ENCODE measurements at regions not wholly inside any gene's neighbourhood (a gene's known extent, or its start where the extent isn't known, plus 50 kb on each side); places are given as distances from the start of the nearest gene placed in this dataset.

DNA sequence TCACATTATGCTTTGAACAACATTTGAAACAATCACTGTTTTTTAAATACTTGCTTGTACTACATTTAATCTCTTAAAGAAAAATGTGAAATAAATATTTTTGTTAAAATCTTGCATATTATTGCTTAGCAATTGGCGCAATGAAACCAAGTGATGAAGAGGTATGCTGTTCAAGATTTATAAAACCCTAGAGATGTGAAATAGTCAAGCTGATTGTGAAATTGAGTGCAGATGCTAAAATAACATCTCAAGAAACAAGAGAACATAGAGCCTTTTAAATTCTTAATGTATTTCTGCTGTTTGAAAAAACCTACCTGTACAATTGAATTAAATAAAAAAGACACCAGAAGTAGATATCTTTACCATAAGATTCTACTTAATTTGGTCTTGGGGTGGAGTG lies 179.2 kb upstream of the MCHR2 start:
- no TSS peak for BruUV-seq (replicated peaks)
- Mint-ChIP-seq H3K9me3 (ENCODE audit: unreplicated experiment) (no peaks in the 10 kb centered on the region), H3K36me3 (ENCODE audit: insufficient read depth, unreplicated experiment) (no peaks in the 10 kb centered on the region), H3K4me3 (ENCODE audit: unreplicated experiment) (no peak overlapping the region), H3K4me1 (ENCODE audit: low read depth, unreplicated experiment) (peaks cover 8% of the 10 kb centered on the region), H3K27me3 (ENCODE audit: insufficient read depth, unreplicated experiment) (no peaks in the 10 kb centered on the region), H3K27ac (ENCODE audit: unreplicated experiment) (no peak overlapping the region)
- H3K9me3 ChIP-seq = no peaks in the 10 kb centered on the region
- no peak for DNase-seq
- TF ChIP-seq, protein P1, sequence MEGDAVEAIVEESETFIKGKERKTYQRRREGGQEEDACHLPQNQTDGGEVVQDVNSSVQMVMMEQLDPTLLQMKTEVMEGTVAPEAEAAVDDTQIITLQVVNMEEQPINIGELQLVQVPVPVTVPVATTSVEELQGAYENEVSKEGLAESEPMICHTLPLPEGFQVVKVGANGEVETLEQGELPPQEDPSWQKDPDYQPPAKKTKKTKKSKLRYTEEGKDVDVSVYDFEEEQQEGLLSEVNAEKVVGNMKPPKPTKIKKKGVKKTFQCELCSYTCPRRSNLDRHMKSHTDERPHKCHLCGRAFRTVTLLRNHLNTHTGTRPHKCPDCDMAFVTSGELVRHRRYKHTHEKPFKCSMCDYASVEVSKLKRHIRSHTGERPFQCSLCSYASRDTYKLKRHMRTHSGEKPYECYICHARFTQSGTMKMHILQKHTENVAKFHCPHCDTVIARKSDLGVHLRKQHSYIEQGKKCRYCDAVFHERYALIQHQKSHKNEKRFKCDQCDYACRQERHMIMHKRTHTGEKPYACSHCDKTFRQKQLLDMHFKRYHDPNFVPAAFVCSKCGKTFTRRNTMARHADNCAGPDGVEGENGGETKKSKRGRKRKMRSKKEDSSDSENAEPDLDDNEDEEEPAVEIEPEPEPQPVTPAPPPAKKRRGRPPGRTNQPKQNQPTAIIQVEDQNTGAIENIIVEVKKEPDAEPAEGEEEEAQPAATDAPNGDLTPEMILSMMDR (IDR thresholded peaks at IDR 0.05; ENCODE audit: insufficient read depth in 1 of 2, low read depth in 1 of 2, low read length in 1 of 2, severe bottlenecking in 1 of 2, unreplicated experiment in 1 of 2) = no peak
- no peaks in the 10 kb centered on the region for H3K27me3 ChIP-seq (replicated peaks; ENCODE audit: control insufficient read depth, insufficient read depth, low read length)
- H3K36me3 ChIP-seq (ENCODE audit: control insufficient read depth, insufficient read depth, low read length) = no peaks in the 10 kb centered on the region
- H3K4me3 ChIP-seq (ENCODE audit: low read depth, low read length) = no peak overlapping the region
- POLR2A ChIA-PET = no interaction called here
- CTCF ChIA-PET = no interaction called here
- intact Hi-C loops (cut with micrococcal nuclease; ENCODE audit: unreplicated experiment) = no loop called here
- H3K4me1 ChIP-seq = no peaks in the 10 kb centered on the region

DNA sequence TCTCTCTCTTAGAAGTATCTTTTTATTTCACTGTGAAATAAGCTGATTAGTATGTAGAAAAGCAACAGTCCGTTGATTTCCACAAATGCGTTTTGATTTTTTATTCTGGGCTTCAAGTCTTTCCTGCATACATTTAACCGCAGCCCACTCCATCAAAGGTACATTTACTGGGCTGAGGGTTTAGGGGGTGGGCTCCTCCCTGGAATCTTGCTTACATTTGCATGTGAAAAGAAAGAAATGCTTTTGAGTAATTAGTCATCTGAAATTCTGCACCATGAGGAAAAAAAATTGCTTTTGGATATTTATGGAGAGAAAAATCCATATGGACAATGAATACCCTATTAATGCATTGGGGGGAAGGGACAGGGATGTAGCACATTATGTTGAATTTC lies 178.3 kb upstream of the MCHR2 start:
- TF ChIP-seq, protein P1 (IDR thresholded peaks at IDR 0.05; ENCODE audit: insufficient read depth in 1 of 2, low read depth in 1 of 2, low read length in 1 of 2, severe bottlenecking in 1 of 2, unreplicated experiment in 1 of 2) = no peak
- intact Hi-C loops (cut with micrococcal nuclease; ENCODE audit: unreplicated experiment) = no loop called here
- H3K4me1 ChIP-seq = no peaks in the 10 kb centered on the region
- no peak overlapping the region for H3K4me3 Mint-ChIP-seq (ENCODE audit: unreplicated experiment)
- ChIA-PET CTCF (no interaction called here), POLR2A (no interaction called here)
- no peaks in the 10 kb centered on the region for H3K36me3 Mint-ChIP-seq (ENCODE audit: insufficient read depth, unreplicated experiment)
- BruUV-seq (replicated peaks) = no TSS peak
- no peaks in the 10 kb centered on the region for H3K27me3 Mint-ChIP-seq (ENCODE audit: insufficient read depth, unreplicated experiment)
- no peaks in the 10 kb centered on the region for H3K27me3 ChIP-seq (replicated peaks; ENCODE audit: control insufficient read depth, insufficient read depth, low read length)
- H3K27ac Mint-ChIP-seq (ENCODE audit: unreplicated experiment) = no peak overlapping the region
- H3K9me3 ChIP-seq = no peaks in the 10 kb centered on the region
- peaks cover 8% of the 10 kb centered on the region for H3K4me1 Mint-ChIP-seq (ENCODE audit: low read depth, unreplicated experiment)
- H3K4me3 ChIP-seq (ENCODE audit: low read depth, low read length) = no peak overlapping the region
- no peaks in the 10 kb centered on the region for H3K36me3 ChIP-seq (ENCODE audit: control insufficient read depth, insufficient read depth, low read length)
- DNase-seq = no peak
- no peaks in the 10 kb centered on the region for H3K9me3 Mint-ChIP-seq (ENCODE audit: unreplicated experiment)

DNA sequence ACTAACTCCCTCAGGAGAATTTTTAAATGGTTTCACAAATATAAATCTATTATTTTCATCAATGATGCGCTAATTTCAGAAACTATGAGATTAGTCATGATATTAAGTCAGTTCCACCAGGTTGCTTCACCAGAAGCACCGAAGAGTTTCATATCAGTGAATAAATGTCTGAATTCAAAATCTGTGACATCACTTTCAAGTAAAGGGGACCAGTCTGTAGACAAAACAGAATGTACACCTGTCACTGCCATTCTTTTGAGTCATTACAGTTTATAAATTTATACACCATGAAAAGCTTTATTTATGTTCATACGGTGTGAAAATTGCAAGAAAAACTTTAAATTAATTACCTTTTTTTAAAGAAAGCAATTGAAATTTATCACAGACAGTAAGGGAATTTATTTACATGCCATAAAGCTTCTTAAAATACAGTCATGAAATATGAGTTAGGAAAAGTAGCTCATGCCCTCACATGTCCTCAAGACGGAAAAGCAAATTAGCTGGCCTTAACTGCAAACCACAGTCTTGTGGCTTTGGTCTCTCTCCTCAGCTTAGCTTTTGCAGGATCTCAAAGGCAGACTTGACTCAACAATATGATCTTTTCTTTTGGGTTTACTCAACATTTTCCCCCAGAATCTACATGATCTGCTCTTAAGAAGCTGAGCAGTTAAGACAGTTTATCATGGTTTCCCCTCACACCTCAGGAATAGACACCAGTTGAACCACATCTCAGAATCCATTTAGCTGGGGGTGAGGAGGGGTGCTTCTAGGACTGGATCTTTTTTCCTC lies 177.7 kb upstream of the MCHR2 start:
- intact Hi-C loops (cut with micrococcal nuclease; ENCODE audit: unreplicated experiment) = no loop called here
- ChIA-PET CTCF (no interaction called here), POLR2A (no interaction called here)
- BruUV-seq (replicated peaks) = no TSS peak
- Histone ChIP-seq H3K27me3 (replicated peaks; ENCODE audit: control insufficient read depth, insufficient read depth, low read length) (no peaks in the 10 kb centered on the region), H3K9me3 (no peaks in the 10 kb centered on the region), H3K4me1 (no peaks in the 10 kb centered on the region), H3K36me3 (ENCODE audit: control insufficient read depth, insufficient read depth, low read length) (no peaks in the 10 kb centered on the region), H3K4me3 (ENCODE audit: low read depth, low read length) (no peak overlapping the region)
- Mint-ChIP-seq H3K27me3 (ENCODE audit: insufficient read depth, unreplicated experiment) (no peaks in the 10 kb centered on the region), H3K4me3 (ENCODE audit: unreplicated experiment) (no peak overlapping the region), H3K36me3 (ENCODE audit: insufficient read depth, unreplicated experiment) (no peaks in the 10 kb centered on the region), H3K27ac (ENCODE audit: unreplicated experiment) (no peak overlapping the region), H3K9me3 (ENCODE audit: unreplicated experiment) (no peaks in the 10 kb centered on the region), H3K4me1 (ENCODE audit: low read depth, unreplicated experiment) (peaks cover 7% of the 10 kb centered on the region)
- no peak for DNase-seq
- TF ChIP-seq, protein P1 (IDR thresholded peaks at IDR 0.05; ENCODE audit: insufficient read depth in 1 of 2, low read depth in 1 of 2, low read length in 1 of 2, severe bottlenecking in 1 of 2, unreplicated experiment in 1 of 2) = no peak
